HEK293T (cell line): ENCODE measurements at regions not wholly inside any gene's neighbourhood (a gene's known extent, or its start where the extent isn't known, plus 50 kb on each side); places are given as distances from the start of the nearest gene placed in this dataset.

ENCODE experiments used
- FOXM1 ChIP-seq: fragments of 450-650 bp; IDR thresholded peaks from 2 replicates; pipeline ENCODE4 v1.6.1; 2017; ENCODE audit warnings: mild to moderate bottlenecking, borderline replicate concordance
- ZNF384 ChIP-seq: fragments of 450-650 bp; IDR thresholded peaks from 2 replicates; pipeline ENCODE4 v1.6.1; 2016

DNA sequence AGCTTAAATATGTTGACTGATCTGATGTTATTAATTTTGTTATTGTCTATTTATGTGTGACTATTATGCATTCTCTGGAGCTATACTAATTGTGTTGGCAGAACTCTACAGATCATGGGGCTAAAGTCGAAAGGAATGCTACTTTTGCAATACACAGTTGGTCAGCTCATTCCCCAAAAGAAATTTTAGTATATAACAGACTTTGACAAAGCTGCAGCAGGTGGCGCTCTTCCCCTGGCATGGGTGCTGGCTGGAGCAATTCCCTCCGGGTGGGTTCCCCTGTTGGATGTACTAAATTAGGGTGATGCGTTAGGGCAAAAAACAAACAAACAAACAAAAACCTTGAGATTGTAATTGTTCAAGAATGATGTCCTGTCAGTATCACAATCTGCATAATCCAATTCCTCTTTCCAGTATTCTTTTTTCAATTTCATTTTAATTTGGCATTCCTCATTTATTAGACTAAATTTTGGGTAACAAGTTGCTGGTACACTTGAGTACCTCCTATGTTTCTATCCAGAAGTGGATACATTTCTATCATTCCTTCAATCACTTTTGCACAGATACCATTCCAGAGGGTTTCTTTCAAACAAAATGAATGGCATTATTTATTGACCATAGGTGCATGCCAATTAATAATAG, 322.8 kb upstream of the EDNRB start:
- TF ChIP-seq ZNF384 (no peak), FOXM1 (no peak)
